ENCODE measurements at regions not wholly inside any gene's neighbourhood (a gene's known extent, or its start where the extent isn't known, plus 50 kb on each side); places are given as distances from the start of the nearest gene placed in this dataset.

DNA sequence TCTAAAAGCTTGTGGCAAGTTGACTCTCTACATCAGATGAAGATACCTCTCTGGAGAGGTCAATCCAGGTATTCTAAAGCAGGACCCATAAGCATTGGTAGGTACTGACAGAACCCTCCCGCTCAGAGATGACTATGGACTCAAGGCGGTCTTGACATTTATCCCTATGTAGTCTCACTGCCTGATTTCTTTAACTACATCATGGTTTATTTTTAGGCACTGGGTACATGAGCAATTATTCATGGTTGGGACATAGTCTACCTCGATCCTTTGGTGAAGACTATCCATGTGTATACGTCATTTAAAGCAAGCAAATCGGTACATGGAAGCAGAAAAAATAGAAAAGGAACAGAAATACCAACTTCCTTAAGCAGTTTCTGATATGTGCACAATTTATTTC, 136.2 kb upstream of the TAB2 start:
- no peak for DNase-seq (ENCODE audit: low read depth, low spot score)
- Histone ChIP-seq H3K36me3 (ENCODE audit: control insufficient read depth in 2 of 2, extremely low read depth in 1 of 2, insufficient read depth in 2 of 2, low read length in 2 of 2) (no peaks in the 10 kb centered on the region), H3K4me3 (ENCODE audit: control insufficient read depth in 2 of 3, extremely low read depth in 1 of 3, insufficient read depth in 2 of 3, low read depth in 1 of 3, low read length in 3 of 3) (no peak overlapping the region), H4K20me1 (ENCODE audit: control insufficient read depth, extremely low read depth, insufficient read depth, low read length) (no peaks in the 10 kb centered on the region), H3K9me3 (ENCODE audit: control insufficient read depth, low read depth, low read length) (no peaks in the 10 kb centered on the region), H3K27me3 (ENCODE audit: control insufficient read depth, extremely low read depth, insufficient read depth, low read length) (no peaks in the 10 kb centered on the region), H3K9ac (ENCODE audit: control insufficient read depth, extremely low read depth, insufficient read depth, low read length) (no peak overlapping the region), H3K4me1 (ENCODE audit: control insufficient read depth, extremely low read depth, insufficient read depth, low read length) (no peaks in the 10 kb centered on the region), H3K79me2 (ENCODE audit: control insufficient read depth, insufficient read depth, low read length) (no peaks in the 10 kb centered on the region), H2AFZ (ENCODE audit: control insufficient read depth, low read length) (no peak overlapping the region), H3K4me2 (ENCODE audit: control insufficient read depth, extremely low read depth, insufficient read depth, low read depth, low read length) (no peak overlapping the region), H3K9me1 (ENCODE audit: control insufficient read depth, extremely low read depth, insufficient read depth, low read length) (no peaks in the 10 kb centered on the region), H3K27ac (ENCODE audit: control insufficient read depth, insufficient read depth, low read length) (no peak overlapping the region)
- dilution Hi-C loops (cut with MboI; ENCODE audit: extremely low pct_ligation_motif_present, low sequenced_read_pairs) = no loop called here
- TF ChIP-seq, protein P1, sequence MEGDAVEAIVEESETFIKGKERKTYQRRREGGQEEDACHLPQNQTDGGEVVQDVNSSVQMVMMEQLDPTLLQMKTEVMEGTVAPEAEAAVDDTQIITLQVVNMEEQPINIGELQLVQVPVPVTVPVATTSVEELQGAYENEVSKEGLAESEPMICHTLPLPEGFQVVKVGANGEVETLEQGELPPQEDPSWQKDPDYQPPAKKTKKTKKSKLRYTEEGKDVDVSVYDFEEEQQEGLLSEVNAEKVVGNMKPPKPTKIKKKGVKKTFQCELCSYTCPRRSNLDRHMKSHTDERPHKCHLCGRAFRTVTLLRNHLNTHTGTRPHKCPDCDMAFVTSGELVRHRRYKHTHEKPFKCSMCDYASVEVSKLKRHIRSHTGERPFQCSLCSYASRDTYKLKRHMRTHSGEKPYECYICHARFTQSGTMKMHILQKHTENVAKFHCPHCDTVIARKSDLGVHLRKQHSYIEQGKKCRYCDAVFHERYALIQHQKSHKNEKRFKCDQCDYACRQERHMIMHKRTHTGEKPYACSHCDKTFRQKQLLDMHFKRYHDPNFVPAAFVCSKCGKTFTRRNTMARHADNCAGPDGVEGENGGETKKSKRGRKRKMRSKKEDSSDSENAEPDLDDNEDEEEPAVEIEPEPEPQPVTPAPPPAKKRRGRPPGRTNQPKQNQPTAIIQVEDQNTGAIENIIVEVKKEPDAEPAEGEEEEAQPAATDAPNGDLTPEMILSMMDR (optimal IDR thresholded peaks at IDR 0.05 in 1 of 3, IDR thresholded peaks at IDR 0.05 in 1 of 3, conservative IDR thresholded peaks at IDR 0.05 in 1 of 3; ENCODE audit: extremely low read depth in 1 of 3, insufficient read depth in 2 of 3, low read length in 3 of 3) = no peak
- no peak for TF ChIP-seq EZH2 (IDR thresholded peaks at IDR 0.05; ENCODE audit: low read length)
- FAIRE-seq = no peak

DNA sequence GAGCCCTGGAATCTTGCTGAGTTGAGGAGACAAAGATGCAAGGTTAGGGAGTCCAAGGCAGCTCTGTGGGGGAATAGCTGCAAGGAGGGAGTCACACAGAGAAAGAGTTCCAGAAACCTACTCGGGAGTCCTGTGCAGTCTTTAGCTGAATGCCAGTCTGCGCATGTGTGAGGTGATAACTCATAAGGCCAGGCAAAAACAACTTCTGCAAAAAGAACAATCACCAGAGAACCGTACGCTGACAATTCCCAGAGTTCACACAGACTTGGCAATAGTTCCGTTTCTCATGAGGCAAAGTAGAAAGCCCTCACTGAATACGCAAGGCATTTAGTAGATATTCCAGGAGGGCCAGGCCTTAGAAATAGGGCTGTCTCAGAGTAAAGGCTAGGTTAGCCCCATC, 135.2 kb upstream of the TAB2 start:
- FAIRE-seq = no peak
- H3K27me3 ChIP-seq (ENCODE audit: control insufficient read depth, extremely low read depth, insufficient read depth, low read length) = no peaks in the 10 kb centered on the region
- TF ChIP-seq EZH2 (IDR thresholded peaks at IDR 0.05; ENCODE audit: low read length) = no peak
- TF ChIP-seq, protein P1 (optimal IDR thresholded peaks at IDR 0.05 in 1 of 3, IDR thresholded peaks at IDR 0.05 in 1 of 3, conservative IDR thresholded peaks at IDR 0.05 in 1 of 3; ENCODE audit: extremely low read depth in 1 of 3, insufficient read depth in 2 of 3, low read length in 3 of 3) = no peak
- H3K4me2 ChIP-seq (ENCODE audit: control insufficient read depth, extremely low read depth, insufficient read depth, low read depth, low read length) = no peak overlapping the region
- no peaks in the 10 kb centered on the region for H4K20me1 ChIP-seq (ENCODE audit: control insufficient read depth, extremely low read depth, insufficient read depth, low read length)
- no peaks in the 10 kb centered on the region for H3K9me3 ChIP-seq (ENCODE audit: control insufficient read depth, low read depth, low read length)
- H2AFZ ChIP-seq (ENCODE audit: control insufficient read depth, low read length) = no peak overlapping the region
- no peak overlapping the region for H3K9ac ChIP-seq (ENCODE audit: control insufficient read depth, extremely low read depth, insufficient read depth, low read length)
- DNase-seq (ENCODE audit: low read depth, low spot score) = no peak
- dilution Hi-C loops (cut with MboI; ENCODE audit: extremely low pct_ligation_motif_present, low sequenced_read_pairs) = no loop called here
- H3K4me1 ChIP-seq (ENCODE audit: control insufficient read depth, extremely low read depth, insufficient read depth, low read length) = no peaks in the 10 kb centered on the region
- H3K79me2 ChIP-seq (ENCODE audit: control insufficient read depth, insufficient read depth, low read length) = no peaks in the 10 kb centered on the region
- H3K4me3 ChIP-seq (ENCODE audit: control insufficient read depth in 2 of 3, extremely low read depth in 1 of 3, insufficient read depth in 2 of 3, low read depth in 1 of 3, low read length in 3 of 3) = no peak overlapping the region
- no peaks in the 10 kb centered on the region for H3K36me3 ChIP-seq (ENCODE audit: control insufficient read depth in 2 of 2, extremely low read depth in 1 of 2, insufficient read depth in 2 of 2, low read length in 2 of 2)
- no peaks in the 10 kb centered on the region for H3K9me1 ChIP-seq (ENCODE audit: control insufficient read depth, extremely low read depth, insufficient read depth, low read length)
- no peak overlapping the region for H3K27ac ChIP-seq (ENCODE audit: control insufficient read depth, insufficient read depth, low read length)

All from keratinocyte (primary cell).